ENCODE measurements at regions not wholly inside any gene's neighbourhood (a gene's known extent, or its start where the extent isn't known, plus 50 kb on each side); places are given as distances from the start of the nearest gene placed in this dataset.
"Not testable (repeated sequence)": the region's sequence is repeated elsewhere in the genome, so short reads cannot be mapped to it uniquely, and the experiment has no call there.

DNA sequence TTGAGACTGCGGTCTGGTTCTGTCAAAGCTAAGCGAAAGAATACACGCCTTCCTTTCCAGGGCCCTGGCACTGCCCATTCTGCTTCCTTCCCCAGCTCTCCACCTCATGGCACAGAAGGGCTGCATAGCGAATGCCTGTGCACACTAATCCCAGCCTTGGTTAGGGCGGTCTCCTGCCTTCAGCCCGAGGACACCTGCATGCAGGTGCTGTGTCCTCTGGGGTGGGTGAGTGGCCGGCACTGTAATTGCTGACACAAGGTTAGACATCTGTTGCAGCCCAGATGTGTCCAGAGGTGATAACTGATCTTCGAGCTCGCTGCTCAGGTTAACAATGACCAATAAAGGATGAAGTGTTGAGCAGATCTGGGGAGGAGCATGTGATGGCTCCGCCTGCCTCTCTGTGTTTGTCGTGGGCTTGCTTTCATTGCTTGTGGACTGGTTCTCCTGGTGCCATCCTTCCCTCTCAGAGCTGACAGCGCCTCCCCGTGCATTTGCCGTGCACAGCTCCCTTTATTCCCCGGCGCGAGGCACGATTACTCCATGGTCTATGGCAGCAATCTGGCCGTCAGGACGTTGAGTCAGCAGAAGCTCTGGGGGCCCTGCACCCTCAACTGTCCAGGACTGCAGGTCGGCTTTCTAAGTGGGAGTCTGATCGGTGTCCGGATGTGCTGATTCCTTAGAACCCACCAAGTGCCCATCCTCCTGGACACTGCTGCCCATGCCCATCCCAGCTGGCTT is 1088.2 kb downstream of the BRD1 start:
- DNase-seq, result no peak

DNA sequence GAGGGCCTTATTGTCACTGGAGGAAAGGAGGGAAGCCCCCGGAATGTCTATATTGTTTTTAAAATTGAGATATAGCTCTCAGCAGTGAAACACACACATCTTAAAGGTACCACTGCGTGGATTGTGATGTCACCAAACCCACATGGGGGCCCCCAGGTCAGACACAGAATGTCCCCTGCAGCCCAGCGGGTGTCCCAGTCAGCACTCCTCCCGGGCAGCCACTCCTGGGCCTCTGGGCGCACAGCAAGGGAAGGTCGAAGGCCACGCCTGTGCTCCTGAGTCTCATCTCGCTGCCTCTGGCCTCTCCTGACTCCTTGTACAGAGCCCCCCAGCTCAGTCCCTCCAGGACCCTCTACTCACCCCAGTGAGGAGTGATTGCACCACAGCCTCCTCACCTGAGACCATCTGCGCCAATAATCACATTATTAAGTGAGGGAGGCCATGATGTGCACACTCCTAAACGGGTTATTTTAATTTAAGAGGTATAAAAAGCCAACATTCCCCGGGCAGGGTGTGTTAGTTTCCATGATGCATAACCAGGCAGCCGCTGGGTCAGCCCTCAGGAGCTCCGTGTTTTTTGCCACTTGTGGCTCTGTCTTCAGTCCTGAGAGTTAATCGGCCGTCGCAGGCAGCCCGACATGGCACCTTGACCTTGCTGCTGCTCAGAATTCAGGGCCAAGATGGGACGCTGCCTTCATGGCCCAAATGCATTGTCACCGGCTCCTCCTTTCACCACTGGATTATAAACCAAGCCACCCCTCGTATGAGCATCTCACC is 1089.3 kb downstream of the BRD1 start:
- no peak for DNase-seq

DNA sequence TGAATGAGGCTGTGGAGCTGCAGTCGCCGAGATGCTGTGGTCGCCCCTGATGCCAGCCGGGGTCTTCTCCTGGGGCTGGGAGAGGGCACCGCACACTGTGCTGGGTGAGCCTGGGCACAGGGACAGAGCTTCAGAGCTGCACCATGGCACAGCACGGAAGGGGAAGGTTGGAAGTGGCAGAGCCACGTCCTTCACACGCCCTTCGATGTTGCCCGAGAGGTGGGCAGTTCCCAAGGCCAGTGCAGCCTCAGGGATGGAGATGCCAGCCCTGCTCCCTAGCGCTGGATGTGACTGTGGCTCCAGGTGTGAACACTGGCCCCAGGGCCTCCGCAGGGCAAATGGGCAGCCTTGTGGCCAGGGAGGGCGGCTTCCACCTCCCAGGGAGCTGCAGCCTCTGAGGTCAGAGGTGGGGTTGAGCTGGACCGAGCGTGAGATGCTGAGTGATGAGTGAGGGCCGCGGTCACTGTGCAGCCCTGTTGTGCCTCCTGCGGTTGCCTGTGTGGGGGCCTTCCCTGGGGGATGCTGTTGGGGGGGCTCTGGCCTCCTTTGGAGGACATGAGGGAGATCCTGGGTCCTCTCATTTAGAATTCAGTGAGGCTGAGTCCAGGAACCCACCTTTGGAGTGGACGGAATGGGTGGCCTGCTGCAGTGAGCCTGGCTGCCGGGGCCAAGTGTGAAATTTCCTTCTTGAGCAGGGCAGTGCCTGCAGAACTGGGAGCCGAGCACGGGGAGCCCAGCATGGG is 1090.0 kb downstream of the BRD1 start:
- DNase-seq, result no peak

DNA sequence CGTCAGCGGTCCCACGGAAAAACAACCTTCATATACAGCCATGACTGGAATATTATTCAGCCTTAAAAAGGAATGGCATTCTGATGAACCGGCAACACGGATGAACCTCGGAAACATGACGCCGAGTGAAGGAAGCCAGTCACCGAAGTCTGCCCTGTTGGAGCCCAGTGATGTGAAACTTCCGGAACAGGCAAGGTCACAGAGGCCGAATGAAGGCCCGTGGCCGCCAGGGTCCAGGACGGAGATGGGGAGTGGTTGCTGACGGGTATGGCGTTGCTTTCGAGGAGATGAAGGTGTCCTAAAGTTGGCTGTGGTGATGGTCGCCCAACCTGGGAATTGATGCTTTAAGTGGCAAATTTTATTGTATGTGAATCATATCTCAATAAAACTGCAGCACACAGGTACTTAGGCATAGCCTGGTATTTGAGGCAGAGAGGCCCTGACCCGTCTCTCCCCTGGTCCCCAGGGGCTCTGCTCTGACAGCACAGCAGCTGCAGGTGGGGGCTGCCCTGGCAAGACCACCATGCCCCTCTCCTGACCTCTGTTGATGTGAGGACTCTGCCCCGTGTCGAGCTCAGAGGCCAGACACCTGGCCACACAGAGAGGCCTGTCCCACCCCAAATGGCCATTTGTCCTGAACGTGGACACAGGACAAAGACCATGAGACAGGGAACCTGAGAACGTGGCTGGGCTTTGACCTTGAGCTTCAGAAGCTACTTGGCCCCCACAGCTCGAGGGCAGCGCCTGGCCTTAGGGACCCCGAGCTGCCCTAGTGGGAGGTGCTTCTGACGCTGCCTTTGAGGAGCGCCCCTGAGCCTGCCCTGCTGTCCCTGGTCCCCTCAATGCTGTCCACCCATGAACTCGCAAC is 1090.8 kb downstream of the BRD1 start:
- no peak for DNase-seq

DNA sequence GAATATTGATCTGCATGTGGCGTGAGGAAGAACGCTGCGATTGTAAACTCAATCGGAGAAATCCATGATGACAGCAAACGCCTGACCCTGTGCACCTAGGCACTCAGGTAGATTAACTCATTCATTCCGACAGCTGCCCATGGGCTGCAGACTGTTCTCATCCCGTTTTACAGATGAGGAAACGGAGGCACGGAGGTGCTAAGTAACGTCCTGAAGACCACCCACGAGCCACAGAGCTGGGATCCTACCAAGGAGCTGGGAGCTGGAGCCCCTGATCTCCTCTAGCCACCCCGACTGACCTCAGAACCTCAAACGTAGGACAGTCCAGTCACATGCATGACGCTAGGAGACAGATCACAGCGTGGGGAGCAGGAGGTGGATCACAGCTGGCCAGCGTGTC is 1092.7 kb downstream of the BRD1 start:
- no peak for DNase-seq

DNA sequence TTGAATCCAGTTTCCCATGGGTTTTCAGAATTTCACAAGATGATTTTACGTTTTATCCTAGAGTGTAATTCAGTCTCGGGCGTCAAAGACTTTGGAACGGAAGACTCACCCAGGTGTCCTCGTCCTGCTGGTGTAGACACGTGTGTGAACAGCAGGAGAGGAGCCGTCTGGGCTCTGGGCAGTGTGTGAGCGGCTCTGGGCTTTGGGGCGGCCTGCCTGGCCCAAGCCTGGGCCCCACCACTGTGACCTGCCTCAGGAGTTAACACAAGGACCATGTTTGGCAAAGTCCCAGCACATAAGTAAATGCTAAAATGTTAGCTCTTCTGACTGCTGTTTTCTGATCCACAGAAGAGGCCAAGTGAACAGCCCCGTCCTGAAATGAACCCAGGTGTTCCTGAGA is 1093.3 kb downstream of the BRD1 start:
- no peak for DNase-seq

DNA sequence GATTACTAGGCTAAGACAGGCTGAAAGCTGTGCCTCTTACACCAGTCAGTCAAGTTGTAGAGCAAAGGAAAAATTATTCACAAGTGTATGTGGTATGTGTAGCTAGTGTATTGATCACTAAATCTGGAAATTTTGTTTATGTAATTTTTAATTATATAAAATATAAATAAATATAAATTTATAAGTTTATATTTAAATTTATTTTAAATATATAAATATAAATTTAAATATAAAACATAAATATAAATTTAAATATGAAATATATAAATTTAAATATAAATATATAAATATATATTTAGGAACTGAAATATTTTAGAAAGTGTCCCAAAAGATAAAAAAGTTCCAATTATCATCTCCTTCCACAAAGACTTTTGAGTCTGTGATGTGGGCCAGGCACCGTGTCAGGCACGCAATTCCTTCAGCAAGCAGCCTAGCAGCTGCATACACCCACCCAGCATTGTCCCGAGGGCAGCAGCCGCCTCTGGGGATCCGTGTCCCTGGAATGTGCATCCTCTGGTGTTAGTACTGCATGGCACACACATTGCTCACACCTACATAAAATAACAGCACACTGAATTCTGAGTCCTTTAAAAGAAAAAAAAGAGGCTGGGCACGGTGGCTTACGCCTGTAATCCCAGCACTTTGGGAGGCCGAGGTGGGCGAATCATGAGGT is 1098.0 kb downstream of the BRD1 start:
- no peak for DNase-seq

DNA sequence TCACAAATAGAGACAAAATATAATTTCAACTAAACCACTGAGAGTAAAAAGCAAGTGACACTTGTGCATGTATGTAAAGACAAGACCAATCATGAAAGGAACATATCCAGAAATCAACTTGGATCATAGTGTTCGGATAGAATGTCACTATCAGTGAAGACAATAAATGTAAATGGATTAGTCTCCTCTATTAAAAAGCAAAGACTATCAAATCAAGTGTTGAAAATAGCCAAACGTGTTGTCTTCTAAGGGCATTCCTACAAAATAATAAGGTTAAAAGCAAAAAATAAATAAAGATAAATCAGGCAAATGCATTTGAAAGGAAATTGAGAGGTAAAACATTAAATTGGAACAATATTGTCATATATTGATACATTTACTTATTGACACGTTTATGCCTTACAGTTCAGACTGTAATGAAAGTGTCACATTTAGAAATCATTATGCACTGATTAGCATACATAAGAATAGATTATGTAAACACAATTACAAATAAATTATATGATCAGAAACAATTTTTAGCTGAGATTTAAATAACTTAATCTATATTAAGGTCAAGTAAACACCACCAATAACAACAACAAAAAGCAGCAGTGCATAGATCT is 1100.1 kb downstream of the BRD1 start:
- no peak for DNase-seq

DNA sequence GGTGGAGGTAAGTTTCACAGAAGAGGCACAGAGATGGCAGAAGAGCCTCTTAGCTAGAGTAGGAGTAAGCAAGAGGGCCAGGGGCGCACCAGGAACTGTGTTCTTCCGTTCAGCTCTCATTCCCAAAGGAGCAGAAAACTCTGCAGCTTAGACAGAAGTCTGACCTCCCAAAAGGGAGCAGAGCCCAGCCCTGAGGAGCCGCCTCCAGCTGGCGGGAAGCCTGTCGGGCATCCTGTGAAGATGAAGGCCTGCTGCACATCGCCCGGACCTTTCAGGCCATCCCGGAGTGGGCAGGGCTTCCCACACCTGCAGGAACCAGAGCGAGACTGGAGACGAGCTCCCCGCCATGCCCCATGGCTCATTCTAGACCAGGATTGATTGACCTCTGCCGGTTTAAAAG is 1102.8 kb downstream of the BRD1 start:
- DNase-seq, result no peak

DNA sequence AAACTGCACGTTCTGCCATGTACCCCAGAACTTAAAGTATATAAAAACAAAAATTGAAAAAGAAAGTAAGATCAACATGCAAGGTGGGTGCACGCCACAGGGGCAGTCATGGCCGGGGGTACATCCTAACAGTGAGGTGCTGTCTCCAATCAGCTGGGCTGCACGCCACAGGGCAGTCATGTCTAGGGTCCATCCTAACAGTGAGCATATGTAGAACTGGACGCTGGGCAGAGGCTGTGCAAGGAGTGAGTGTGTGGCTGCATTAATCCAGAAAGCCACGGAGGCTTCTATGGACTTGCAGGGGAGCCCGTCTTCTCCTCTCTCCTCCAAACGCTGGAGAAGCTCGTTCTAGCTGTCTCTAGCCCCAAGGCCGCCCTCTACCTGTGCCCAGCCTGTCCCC is 1105.0 kb downstream of the BRD1 start:
- no peak for DNase-seq

DNA sequence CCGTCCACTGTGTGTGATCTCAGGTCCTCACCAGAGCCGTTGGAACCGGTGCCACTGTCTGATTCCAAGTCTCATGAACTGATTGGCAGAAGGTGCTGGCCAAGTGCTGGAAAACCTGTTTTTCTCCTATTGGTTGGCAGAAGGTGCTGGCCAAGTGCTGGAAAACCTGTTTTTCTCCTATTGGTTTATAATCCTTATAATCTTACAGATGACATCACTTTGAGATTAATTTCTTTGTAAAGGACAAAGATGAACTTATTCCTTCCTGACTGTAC is 1106.3 kb downstream of the BRD1 start:
- no peak for DNase-seq

DNA sequence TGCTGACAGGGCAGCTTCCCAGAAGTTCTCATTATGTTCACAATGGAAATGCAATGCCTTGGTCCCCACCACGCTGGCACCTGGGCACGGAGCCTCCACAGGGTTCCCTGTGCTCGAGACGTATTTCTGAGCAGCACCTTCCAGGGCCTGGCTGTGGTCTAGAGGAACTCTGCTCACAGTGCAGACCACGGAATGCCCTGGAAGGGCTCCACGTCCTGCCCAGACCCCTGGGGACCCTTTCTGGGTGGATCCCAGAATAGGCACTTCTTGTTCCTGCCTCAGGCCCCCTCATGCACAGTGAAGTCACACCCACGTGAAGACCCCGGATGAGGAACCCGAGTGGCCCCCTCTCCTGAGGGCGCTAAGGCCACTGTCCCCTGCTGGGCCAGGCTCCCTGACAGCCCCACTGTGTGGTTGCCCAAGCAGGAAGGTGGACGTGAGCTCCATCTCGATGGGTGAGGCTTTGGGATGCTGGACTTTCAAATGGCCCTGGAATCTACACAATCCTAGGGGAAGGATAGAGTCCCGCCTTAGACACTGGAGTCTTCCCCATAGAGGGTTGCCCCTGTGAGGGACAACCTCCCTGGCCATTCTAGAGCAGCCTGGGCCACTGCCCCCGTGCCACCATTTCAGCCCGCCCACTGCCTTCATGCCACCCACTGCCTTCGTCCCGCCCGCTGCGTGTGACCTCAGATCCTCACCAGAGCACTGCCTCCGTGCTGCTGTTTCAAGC is 1106.8 kb downstream of the BRD1 start:
- no peak for DNase-seq

DNA sequence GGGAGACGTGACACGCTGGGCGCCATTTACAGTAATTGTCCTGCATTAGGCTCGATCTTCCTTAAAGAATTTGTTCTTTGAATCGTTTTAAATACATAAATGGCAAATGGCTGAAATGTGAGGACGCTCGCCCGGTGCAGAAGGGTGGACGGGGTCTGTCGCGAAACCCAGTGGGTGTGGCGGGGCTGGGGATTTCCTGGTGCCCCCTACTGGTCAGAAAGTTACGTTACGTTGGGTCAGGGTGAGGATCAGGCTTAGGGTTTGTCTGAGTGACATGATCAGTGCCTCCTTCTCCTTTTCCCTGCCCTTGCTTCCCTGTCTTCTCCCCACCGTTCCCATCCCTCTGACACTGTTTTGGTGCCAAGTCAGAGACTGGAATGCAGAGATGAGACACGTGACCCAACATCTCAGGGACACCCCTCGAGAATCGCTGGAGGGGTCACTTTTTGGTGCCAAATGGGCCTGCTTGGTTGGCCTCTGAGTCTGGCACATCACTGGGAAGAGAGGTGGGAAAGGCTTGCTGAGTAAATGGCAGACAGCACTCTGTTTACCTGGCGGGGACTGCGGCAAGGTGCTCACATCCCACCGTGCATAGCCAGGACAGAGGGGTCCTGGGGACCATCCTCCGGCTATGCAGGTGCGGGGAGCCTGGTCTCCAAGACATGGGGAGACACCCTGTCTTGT is 1107.6 kb downstream of the BRD1 start:
- DNase-seq, result no peak

DNA sequence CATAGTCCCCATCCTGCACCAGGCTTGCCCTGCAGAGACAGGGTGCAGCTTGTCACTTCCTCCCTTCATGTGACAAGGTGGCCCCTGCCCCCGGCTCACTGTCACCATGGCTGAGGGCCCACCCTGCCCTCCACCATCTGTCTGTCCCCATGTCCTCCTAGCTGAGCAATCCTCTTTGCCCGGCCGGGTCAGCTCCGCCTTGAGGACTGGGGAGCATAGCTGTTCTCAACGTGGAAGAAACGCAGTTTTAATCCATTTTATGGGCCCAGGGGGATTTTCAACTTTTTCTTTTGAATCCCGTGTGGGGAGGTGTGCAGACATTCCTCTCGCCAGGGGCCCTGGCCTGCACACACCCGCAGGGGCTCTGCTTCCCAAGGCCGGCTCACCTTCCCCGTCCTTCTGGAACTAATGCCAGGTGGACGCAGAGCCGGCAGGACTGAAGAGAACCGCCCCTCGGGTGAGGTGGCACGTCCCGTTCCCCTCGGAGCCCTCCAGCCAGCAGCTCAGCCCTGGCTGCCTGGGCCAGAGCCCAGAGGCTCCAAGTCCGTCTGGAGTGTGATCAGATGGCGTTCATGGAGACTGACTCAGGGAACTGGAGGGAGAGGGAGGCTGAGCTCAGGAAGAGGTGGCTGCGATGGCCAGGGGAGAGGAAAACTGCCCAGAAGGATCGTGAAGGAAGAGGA is 1108.7 kb downstream of the BRD1 start:
- no peak for DNase-seq

DNA sequence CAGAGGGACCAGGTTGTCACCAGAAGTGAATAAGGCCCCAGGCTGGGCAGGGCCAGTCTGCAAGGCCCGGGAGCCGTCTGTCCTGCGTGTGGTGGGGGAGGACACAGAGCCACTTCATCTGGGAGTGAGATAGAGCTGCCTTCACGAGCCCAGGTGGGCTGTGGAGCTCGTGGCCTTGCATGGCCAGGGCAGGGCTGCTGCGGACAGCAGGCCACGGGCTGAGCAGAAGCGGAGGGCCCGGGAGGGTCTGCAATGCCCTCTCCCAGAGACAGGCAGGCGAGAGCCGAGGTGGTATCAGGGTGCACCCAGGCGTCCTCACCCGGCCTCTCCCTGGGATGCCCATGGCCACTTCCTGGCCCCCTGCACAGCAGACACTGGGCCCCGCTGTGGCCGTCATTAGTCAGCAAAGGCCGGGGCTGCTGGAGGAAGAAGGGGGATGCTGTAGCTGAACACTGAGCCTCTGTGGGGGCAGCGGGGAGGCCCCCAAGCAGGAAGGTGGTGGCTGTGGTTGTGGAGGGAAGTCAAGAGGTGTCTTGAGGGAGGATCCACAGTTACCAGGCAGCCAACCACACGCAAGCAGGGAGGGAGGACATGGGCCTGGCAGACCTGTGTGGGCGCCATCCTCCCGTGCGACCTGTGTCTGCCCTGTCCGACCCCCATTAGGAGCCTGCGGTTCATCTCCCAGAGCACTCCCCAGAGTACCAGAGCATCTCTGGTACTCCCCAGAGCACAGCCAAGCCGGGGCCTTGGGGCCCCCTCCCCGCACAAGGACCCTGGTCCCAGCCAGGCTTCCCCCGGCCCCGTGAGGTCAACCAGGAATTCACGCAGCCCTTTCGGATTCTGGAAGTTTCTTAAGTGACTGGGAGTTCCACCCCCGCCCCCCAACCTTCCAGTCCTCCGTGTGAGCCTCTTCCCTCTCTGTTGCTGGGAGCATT is 1109.5 kb downstream of the BRD1 start:
- DNase-seq, result no peak

DNA sequence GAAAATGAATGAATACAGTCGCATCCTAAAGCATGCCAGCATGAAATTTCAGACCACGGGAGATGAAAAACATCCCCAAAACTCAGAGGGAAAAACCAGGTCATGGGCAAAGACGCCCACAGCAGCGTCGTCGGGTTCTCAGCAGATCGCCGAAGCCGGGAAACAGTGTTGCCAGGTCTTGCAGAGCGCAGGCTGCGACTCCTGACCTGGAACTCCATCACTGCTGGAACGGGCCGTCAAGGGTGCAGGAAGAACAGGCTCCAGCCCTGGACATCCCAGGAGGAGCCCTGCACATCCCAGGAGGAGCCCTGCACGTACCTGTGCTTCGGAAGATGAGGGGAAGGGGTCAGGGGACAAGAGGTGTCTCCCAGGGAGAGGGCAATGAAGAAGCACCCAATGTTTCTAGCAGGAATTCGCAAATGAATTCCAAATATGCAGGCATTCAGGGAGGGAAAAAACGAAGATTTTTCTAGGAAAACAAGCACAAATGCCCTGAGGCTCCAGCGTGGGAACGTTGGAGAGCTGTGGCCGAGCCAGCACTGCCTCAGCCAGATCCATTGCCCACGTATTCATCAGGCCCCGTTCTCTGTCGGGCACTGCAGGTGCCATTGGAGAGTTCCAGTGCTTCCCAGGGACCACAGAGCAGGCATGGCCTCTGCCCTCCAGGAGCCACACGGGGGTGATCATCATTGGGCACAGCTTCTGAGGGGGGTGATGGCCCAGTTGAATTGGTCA is 1110.4 kb downstream of the BRD1 start:
- DNase-seq, result no peak

DNA sequence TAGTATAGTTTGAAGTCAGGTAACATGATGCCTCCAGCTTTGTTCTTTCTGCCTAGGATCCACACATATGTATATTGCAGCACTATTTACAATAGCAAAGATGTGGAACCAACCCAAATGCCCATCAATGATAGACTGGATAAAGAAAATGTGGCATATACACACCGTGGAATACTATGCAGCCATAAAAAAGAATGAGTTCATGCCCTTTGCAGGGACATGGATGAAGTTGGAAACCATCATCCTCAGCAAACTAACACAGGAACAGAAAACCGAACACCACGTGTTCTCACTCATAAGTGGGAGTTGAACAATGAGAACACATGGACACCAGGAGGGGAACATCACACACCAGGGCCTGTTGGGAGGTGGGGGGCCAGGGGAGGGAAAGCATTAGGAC is 1111.5 kb downstream of the BRD1 start:
- not testable (repeated sequence) for DNase-seq
